ENCODE measurements at regions not wholly inside any gene's neighbourhood (a gene's known extent, or its start where the extent isn't known, plus 50 kb on each side); places are given as distances from the start of the nearest gene placed in this dataset.

DNA sequence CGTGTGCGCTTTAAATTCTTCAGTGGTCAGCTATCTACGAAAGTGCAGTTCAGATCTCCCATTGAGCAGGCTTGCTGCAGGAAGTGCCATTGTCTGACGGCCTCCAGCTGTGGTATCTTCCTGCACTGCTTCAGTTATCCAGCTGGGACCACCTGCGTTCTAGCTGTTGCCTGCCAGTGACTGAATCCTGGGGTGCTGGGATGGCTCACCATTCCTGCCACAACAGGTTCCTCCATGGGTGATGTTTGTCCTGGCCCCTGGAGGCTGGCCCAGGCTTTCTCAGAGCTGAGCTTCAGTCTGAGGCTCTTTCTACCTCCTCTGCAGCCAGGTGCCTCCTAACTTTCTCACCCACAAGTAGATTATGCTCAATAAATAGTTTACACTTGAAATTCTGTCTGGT, 498.5 kb upstream of the HS6ST1 start:
- TF ChIP-seq CTCF (IDR thresholded peaks at IDR 0.05), result no peak
- TF ChIP-seq EZH2 (IDR thresholded peaks at IDR 0.05), result no peak

All from neural progenitor cell (in vitro differentiated cells).